K562 (cell line): ENCODE measurements at regions not wholly inside any gene's neighbourhood (a gene's known extent, or its start where the extent isn't known, plus 50 kb on each side); places are given as distances from the start of the nearest gene placed in this dataset.

Experiments used
- ATAC-seq: fragments of 200-7000 bp; cut with Tn5 transposase; 3 replicates; pipeline ENCODE4 v1.9.1; 2020; ENCODE audit warnings: moderate library complexity
- BruUV-seq: library from RNA; stranded (reverse); fragments of 400-500 nt; replicated peaks from 2 replicates; lab custom pipeline; 2021; lab: Mats Ljungman, UMichigan
- CTCF ChIA-PET: fragments of 300-600 bp; formaldehyde crosslinking; extraction: SDS; loops from one replicate; lab custom pipeline; 2021; ENCODE audit warnings: low intra/inter-chr PET ratio; lab: Yijun Ruan, JAX
- POLR2A ChIA-PET: fragments of 300-600, 350-650 bp; sonication (Branson Sonifier 250); formaldehyde crosslinking; extraction: SDS; loops from one replicate; lab custom pipeline; 2021; ENCODE audit warnings: antibody characterized with exemption, inconsistent platforms; lab: Yijun Ruan, JAX
- DNase-seq, 4 experiments: peaks; one replicate each; pipeline versions ENCODE4 v3.0.0 to v3.0.0-alpha.2; 2011 to 2018; ENCODE audit warnings: low spot score in 3 of 4, mixed read lengths in 3 of 4; ENCODE audit errors: extremely low read depth in 1 of 4
- FAIRE-seq: peaks from 2 replicates; lab custom pipeline; 2011; peaks lifted over from hg19 to GRCh38; lab: Jason Lieb, UNC
- H2AFZ ChIP-seq: 2 replicates; pipeline ENCODE4 v1.6.0; 2011; ENCODE audit warnings: low read depth, low read length, control low read depth, inconsistent platforms
- H3K27ac ChIP-seq: fragments of 200-600 bp; 3 replicates; pipeline ENCODE4 v1.8.0; 2011; ENCODE audit warnings: low read depth, mild to moderate bottlenecking, control low read depth, inconsistent platforms, low read length, moderate library complexity, mixed read lengths; ENCODE audit errors: extremely low read depth
- H3K27me3 ChIP-seq, 2 experiments: fragments of 300-600 bp in 1 of 2; 2 replicates in 1 of 2; 3 replicates in 1 of 2; pipeline versions ENCODE4 v1.6.0 to v1.8.0; 2011; ENCODE audit warnings: inconsistent platforms in 2 of 2, low read length in 2 of 2, mild to moderate bottlenecking in 1 of 2, mixed read lengths in 1 of 2, moderate library complexity in 1 of 2; ENCODE audit not compliant: control insufficient read depth in 2 of 2, insufficient read depth in 2 of 2
- H3K36me3 ChIP-seq: fragments of 300-600 bp; 3 replicates; pipeline ENCODE4 v1.8.0; 2011; ENCODE audit warnings: mild to moderate bottlenecking, low read length, inconsistent platforms; ENCODE audit not compliant: control insufficient read depth, insufficient read depth
- H3K4me1 ChIP-seq, 2 experiments: fragments of 200-600 bp in 1 of 2; replicated peaks in 1 of 2; 2 replicates in 1 of 2; 3 replicates in 1 of 2; pipeline versions ENCODE4 v1.5.1 to v1.8.0; 2011; ENCODE audit warnings: inconsistent platforms in 2 of 2, low read length in 2 of 2, mild to moderate bottlenecking in 1 of 2, mixed read lengths in 1 of 2, moderate library complexity in 1 of 2; ENCODE audit not compliant: control insufficient read depth in 2 of 2, insufficient read depth in 2 of 2
- H3K4me2 ChIP-seq: 2 replicates; pipeline ENCODE4 v1.6.1; 2011; ENCODE audit warnings: low read length, control low read depth, inconsistent platforms, mixed read lengths; ENCODE audit not compliant: insufficient read depth
- H3K4me3 ChIP-seq: fragments of 200-600 bp; sonication (generic), shearing (Covaris generic); 2 replicates; pipeline ENCODE4 v1.5.1; 2016; ENCODE audit warnings: control low read depth, inconsistent platforms
- H3K79me2 ChIP-seq: fragments of 200-600 bp; 3 replicates; pipeline ENCODE4 v1.8.0; 2011; ENCODE audit warnings: low read length, inconsistent platforms; ENCODE audit not compliant: control insufficient read depth, insufficient read depth
- H3K9ac ChIP-seq, 2 experiments: 2 replicates each; pipeline versions ENCODE4 v1.6.0 to v1.6.1; 2011; ENCODE audit warnings: low read depth in 2 of 2, low read length in 2 of 2, control low read depth in 1 of 2, inconsistent platforms in 1 of 2, mild to moderate bottlenecking in 1 of 2, mixed read lengths in 1 of 2; ENCODE audit not compliant: insufficient read depth in 1 of 2
- H3K9me1 ChIP-seq: one replicate; pipeline ENCODE4 v1.6.0; 2011; ENCODE audit warnings: inconsistent platforms, mild to moderate bottlenecking, low read length, moderate library complexity; ENCODE audit not compliant: control insufficient read depth, insufficient read depth
- H3K9me3 ChIP-seq: replicated peaks from 2 replicates; pipeline ENCODE4 v1.5.1; 2011; ENCODE audit warnings: low read depth, low read length, inconsistent platforms; ENCODE audit not compliant: control insufficient read depth, insufficient read depth
- H4K20me1 ChIP-seq: replicated peaks from 2 replicates; pipeline ENCODE4 v1.6.1; 2011; ENCODE audit warnings: low read length, inconsistent platforms, mixed read lengths; ENCODE audit not compliant: control insufficient read depth, insufficient read depth
- CXXC5 ChIP-seq: fragments of 250-450 bp; sonication (Bioruptor Pico); IDR thresholded peaks from 2 replicates; pipeline ENCODE4 v1.8.0; 2022; ENCODE audit warnings: inconsistent platforms, mild to moderate bottlenecking, moderate library complexity
- FIP1L1 ChIP-seq: fragments of 200-400 bp; formaldehyde crosslinking; IDR thresholded peaks from 2 replicates; pipeline ENCODE4 v1.6.1; 2018; ENCODE audit warnings: mild to moderate bottlenecking, low read depth, low read length; ENCODE audit not compliant: poor library complexity, severe bottlenecking
- KDM5B ChIP-seq: fragments of 200-600 bp; sonication (generic); IDR thresholded peaks from 2 replicates; pipeline ENCODE4 v1.6.1; 2012; ENCODE audit warnings: low read depth, mild to moderate bottlenecking, moderate library complexity, low read length, control low read depth, inconsistent platforms; ENCODE audit not compliant: insufficient replicate concordance
- SAFB2 ChIP-seq: fragments of 200-400 bp; formaldehyde crosslinking; IDR thresholded peaks from 2 replicates; pipeline ENCODE4 v1.6.1; 2018; ENCODE audit warnings: borderline replicate concordance, low read length, low read depth, moderate library complexity; ENCODE audit not compliant: severe bottlenecking
- SRSF9 ChIP-seq: fragments of 200-400 bp; formaldehyde crosslinking; IDR thresholded peaks from 2 replicates; pipeline ENCODE4 v1.6.1; 2017; ENCODE audit warnings: low read depth, low read length, borderline replicate concordance
- U2AF2 ChIP-seq: fragments of 200-400 bp; formaldehyde crosslinking; optimal IDR thresholded peaks from 2 replicates; pipeline ENCODE3; 2017; ENCODE audit warnings: low read depth, mild to moderate bottlenecking, low read length
- ZNF224 ChIP-seq: sonication (generic); formaldehyde crosslinking; IDR thresholded peaks from 2 replicates; pipeline ENCODE4 v1.8.0; 2022; ENCODE audit warnings: mild to moderate bottlenecking, missing genetic modification reagents
- WGBS: fragments of 100-300 bp; shearing (Covaris generic); methylation state at CpG from one replicate; pipeline ENCODE4 v1.1.6; 2016; ENCODE audit warnings: low coverage, mixed read lengths; ENCODE audit not compliant: insufficient coverage; ENCODE audit errors: missing lambda C conversion rate; 5-methylcytosine and 5-hydroxymethylcytosine counted together
- in situ Hi-C: fragments of 300-500 bp; cut with MboI; formaldehyde crosslinking; loops from 4 replicates; pipeline ENCODE4 v1.15.0; 2018; ENCODE audit warnings: inconsistent platforms, mixed read lengths
- intact Hi-C: fragments of 100-400 bp; cut with micrococcal nuclease; formaldehyde crosslinking; loops from 2 replicates; pipeline ENCODE4 v1.14.2; 2022
- TF ChIP-seq, protein P1 (sequence below): fragments of 450-650 bp; IDR thresholded peaks from 2 replicates; pipeline ENCODE4 v1.6.1; 2018; ENCODE audit warnings: mild to moderate bottlenecking, low read depth; ENCODE audit not compliant: partially characterized antibody
- TF ChIP-seq, protein P2 (sequence below): fragments of 250-450 bp; sonication (Bioruptor Pico); IDR thresholded peaks from 2 replicates; pipeline ENCODE4 v1.9.0; 2021; ENCODE audit warnings: mild to moderate bottlenecking, inconsistent platforms
- TF ChIP-seq, protein P3 (sequence below): fragments of 250-450 bp; sonication (Bioruptor Pico); IDR thresholded peaks from 2 replicates; pipeline ENCODE4 v1.8.0; 2022; ENCODE audit warnings: moderate library complexity, mild to moderate bottlenecking, inconsistent platforms
- TF ChIP-seq, protein P4 (sequence below): sonication (generic); formaldehyde crosslinking; IDR thresholded peaks from 2 replicates; pipeline ENCODE4 v1.9.0; 2022; ENCODE audit warnings: mild to moderate bottlenecking, missing genetic modification reagents
- TF ChIP-seq, protein P5 (sequence below): sonication (generic); formaldehyde crosslinking; IDR thresholded peaks from 2 replicates; pipeline ENCODE4 v1.8.0; 2022; ENCODE audit warnings: mild to moderate bottlenecking, low read depth, missing genetic modification reagents

DNA sequence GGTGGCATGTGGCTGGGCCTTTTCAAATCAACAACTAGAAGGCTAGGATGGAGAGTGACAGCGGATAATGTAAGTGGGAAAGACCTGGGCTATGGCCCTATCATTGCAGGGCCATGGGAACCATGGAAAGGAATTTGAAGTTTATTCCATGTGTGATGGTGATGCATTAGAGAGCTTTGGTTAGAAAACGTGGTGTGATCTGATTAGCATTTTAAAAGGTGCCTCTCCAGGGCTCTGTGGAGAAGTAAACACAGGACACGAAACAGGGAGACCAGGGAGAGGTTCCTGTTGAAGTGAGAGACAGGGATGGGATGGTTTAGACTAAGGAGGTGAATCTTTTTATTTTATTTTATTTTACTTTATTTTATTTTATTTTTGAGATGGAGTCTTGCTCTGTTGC lies 749.5 kb downstream of the GATA3 start:
- WGBS: 0% methylated on average over 3 of the region's 3 CpGs
- no peak overlapping the region for H3K4me2 ChIP-seq
- FAIRE-seq: no peak

More for the DNA sequence above, 749.5 kb downstream of the GATA3 start:
- ChIA-PET POLR2A (no interaction called here), CTCF (no interaction called here)
- Histone ChIP-seq H3K4me1 (no peaks in the 10 kb centered on the region), H4K20me1 (no peaks in the 10 kb centered on the region), H3K4me3 (no peak overlapping the region), H3K9ac (no peak overlapping the region), H3K27me3 (no peaks in the 10 kb centered on the region), H3K79me2 (no peaks in the 10 kb centered on the region), H2AFZ (no peak overlapping the region), H3K9me1 (no peaks in the 10 kb centered on the region), H3K36me3 (no peaks in the 10 kb centered on the region), H3K9me3 (no peaks in the 10 kb centered on the region), H3K27ac (no peak overlapping the region)
- TF ChIP-seq, protein P1, sequence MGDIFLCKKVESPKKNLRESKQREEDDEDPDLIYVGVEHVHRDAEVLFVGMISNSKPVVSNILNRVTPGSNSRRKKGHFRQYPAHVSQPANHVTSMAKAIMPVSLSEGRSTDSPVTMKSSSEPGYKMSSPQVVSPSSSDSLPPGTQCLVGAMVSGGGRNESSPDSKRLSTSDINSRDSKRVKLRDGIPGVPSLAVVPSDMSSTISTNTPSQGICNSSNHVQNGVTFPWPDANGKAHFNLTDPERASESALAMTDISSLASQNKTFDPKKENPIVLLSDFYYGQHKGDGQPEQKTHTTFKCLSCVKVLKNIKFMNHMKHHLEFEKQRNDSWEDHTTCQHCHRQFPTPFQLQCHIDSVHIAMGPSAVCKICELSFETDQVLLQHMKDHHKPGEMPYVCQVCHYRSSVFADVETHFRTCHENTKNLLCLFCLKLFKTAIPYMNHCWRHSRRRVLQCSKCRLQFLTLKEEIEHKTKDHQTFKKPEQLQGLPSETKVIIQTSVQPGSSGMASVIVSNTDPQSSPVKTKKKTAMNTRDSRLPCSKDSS: no peak
- TF ChIP-seq ZNF224 (CRISPR knock-in tag) (no peak), SRSF9 (no peak), SAFB2 (no peak), FIP1L1 (no peak), KDM5B (no peak), CXXC5 (CRISPR knock-in tag) (no peak), U2AF2 (no peak)
- TF ChIP-seq, protein P2, sequence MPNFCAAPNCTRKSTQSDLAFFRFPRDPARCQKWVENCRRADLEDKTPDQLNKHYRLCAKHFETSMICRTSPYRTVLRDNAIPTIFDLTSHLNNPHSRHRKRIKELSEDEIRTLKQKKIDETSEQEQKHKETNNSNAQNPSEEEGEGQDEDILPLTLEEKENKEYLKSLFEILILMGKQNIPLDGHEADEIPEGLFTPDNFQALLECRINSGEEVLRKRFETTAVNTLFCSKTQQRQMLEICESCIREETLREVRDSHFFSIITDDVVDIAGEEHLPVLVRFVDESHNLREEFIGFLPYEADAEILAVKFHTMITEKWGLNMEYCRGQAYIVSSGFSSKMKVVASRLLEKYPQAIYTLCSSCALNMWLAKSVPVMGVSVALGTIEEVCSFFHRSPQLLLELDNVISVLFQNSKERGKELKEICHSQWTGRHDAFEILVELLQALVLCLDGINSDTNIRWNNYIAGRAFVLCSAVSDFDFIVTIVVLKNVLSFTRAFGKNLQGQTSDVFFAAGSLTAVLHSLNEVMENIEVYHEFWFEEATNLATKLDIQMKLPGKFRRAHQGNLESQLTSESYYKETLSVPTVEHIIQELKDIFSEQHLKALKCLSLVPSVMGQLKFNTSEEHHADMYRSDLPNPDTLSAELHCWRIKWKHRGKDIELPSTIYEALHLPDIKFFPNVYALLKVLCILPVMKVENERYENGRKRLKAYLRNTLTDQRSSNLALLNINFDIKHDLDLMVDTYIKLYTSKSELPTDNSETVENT: no peak
- TF ChIP-seq, protein P3, sequence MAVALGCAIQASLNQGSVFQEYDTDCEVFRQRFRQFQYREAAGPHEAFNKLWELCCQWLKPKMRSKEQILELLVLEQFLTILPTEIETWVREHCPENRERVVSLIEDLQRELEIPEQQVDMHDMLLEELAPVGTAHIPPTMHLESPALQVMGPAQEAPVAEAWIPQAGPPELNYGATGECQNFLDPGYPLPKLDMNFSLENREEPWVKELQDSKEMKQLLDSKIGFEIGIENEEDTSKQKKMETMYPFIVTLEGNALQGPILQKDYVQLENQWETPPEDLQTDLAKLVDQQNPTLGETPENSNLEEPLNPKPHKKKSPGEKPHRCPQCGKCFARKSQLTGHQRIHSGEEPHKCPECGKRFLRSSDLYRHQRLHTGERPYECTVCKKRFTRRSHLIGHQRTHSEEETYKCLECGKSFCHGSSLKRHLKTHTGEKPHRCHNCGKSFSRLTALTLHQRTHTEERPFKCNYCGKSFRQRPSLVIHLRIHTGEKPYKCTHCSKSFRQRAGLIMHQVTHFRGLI: no peak
- TF ChIP-seq, protein P4, sequence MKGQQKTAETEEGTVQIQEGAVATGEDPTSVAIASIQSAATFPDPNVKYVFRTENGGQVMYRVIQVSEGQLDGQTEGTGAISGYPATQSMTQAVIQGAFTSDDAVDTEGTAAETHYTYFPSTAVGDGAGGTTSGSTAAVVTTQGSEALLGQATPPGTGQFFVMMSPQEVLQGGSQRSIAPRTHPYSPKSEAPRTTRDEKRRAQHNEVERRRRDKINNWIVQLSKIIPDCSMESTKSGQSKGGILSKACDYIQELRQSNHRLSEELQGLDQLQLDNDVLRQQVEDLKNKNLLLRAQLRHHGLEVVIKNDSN (CRISPR knock-in tag): no peak
- TF ChIP-seq, protein P5, sequence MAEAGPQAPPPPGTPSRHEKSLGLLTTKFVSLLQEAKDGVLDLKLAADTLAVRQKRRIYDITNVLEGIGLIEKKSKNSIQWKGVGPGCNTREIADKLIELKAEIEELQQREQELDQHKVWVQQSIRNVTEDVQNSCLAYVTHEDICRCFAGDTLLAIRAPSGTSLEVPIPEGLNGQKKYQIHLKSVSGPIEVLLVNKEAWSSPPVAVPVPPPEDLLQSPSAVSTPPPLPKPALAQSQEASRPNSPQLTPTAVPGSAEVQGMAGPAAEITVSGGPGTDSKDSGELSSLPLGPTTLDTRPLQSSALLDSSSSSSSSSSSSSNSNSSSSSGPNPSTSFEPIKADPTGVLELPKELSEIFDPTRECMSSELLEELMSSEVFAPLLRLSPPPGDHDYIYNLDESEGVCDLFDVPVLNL (CRISPR knock-in tag): no peak
- no peak for DNase-seq
- intact Hi-C loops (no loop called here), in situ Hi-C loops (no loop called here)
- ATAC-seq: no peak
- no TSS peak for BruUV-seq
